Mucosa of descending colon (tissue), 3 donors: ENCODE measurements at regions not wholly inside any gene's neighbourhood (a gene's known extent, or its start where the extent isn't known, plus 50 kb on each side); places are given as distances from the start of the nearest gene placed in this dataset.

Source experiments
- ATAC-seq: fragments of 200-7000 bp; cut with Tn5 transposase; one replicate; pipeline ENCODE4 v1.9.1; 2020; ENCODE audit warnings: mild to moderate bottlenecking, moderate library complexity
- DNase-seq, 3 donors: peaks; one replicate each; pipeline ENCODE4 v3.0.0-alpha.2; 2020
- H3K36me3 ChIP-seq: fragments of 200-600 bp; one replicate; pipeline ENCODE4 v1.8.0; 2021; ENCODE audit warnings: low read depth, mild to moderate bottlenecking
- H3K4me1 ChIP-seq: fragments of 200-600 bp; one replicate; pipeline ENCODE4 v1.8.0; 2021; ENCODE audit warnings: low read depth, mild to moderate bottlenecking
- H3K4me3 ChIP-seq: fragments of 200-600 bp; one replicate; pipeline ENCODE4 v1.8.0; 2021; ENCODE audit warnings: mild to moderate bottlenecking
- H3K9me3 ChIP-seq: fragments of 200-600 bp; one replicate; pipeline ENCODE4 v1.8.0; 2021; ENCODE audit warnings: mild to moderate bottlenecking
- CTCF ChIP-seq: fragments of 200-600 bp; IDR thresholded peaks from one replicate; pipeline ENCODE4 v1.8.0; 2022; ENCODE audit warnings: antibody characterized with exemption, mild to moderate bottlenecking
- intact Hi-C, 2 donors: fragments of 100-400 bp; cut with DNase I in 1 of 2; cut with micrococcal nuclease in 1 of 2; formaldehyde crosslinking; loops; one replicate each; pipeline versions ENCODE4 v1.11.0 to v1.11.1; 2022; cut with DNase I, micrococcal nuclease
- donor health status: DM: no; HTN: no; CAD: no; lungs with moderate emphysema.
- donor health status: DM: no; HTN: no; CAD: no.
- donor health status: DM: no; HTN: yes; CAD: no.

GRCh38 chr3:99470841-99471240 is 167.6 kb upstream of the COL8A1 start:
- intact Hi-C loops: no loop called here
- Histone ChIP-seq H3K4me3 (no peak overlapping the region), H3K9me3 (no peaks in the 10 kb centered on the region), H3K36me3 (no peaks in the 10 kb centered on the region), H3K4me1 (no peaks in the 10 kb centered on the region)
- ATAC-seq: no peak
- no peak for TF ChIP-seq CTCF
- no peak for DNase-seq

GRCh38 chr3:99468918-99469317 is 169.5 kb upstream of the COL8A1 start:
- H3K9me3 ChIP-seq: no peaks in the 10 kb centered on the region
- intact Hi-C loops: no loop called here
- ATAC-seq (no peak), DNase-seq (no peak)
- H3K4me3 ChIP-seq: no peak overlapping the region
- H3K4me1 ChIP-seq: no peaks in the 10 kb centered on the region
- TF ChIP-seq CTCF: no peak
- H3K36me3 ChIP-seq: no peaks in the 10 kb centered on the region

DNA sequence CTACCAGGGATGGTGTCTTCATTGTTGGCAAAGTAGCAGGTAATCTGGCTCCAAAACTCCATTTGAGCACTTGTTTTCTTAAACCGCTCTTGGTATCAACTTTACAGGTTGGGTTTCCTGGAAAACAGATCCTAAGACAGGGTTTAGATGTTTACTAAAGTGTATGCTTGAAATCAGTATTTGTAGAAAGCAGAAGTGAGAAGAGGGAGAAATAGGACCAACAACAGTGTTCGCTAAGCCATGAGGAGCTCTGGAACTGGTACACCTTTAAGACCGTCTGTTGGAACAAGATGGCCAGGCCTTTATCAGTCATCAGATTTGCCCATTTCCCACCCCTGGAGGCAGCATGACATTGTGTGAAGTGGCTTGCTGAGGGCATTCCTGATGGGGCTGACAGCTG is 171.0 kb upstream of the COL8A1 start:
- Histone ChIP-seq H3K36me3 (no peaks in the 10 kb centered on the region), H3K4me1 (no peaks in the 10 kb centered on the region), H3K9me3 (no peaks in the 10 kb centered on the region), H3K4me3 (no peak overlapping the region)
- ATAC-seq (no peak), DNase-seq (no peak)
- no peak for TF ChIP-seq CTCF
- intact Hi-C loops: no loop called here

DNA sequence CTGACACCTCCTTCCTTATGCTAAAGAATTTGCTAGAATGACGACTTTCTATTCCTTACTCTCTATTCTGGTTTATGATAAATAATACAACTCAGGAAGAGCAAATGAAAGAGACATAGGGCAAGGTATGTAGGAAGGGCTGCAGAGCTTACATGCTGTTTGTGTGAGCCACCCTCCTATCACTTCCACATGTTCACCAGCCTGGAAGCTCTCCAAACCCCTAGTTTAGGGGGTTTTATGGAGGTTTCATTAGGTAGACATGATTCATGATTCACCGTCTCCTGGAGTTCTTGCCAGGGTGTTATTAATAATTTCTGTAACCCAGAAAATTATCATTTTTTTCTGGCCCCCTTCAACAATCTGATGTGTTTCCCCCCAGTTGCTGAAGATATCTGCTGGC is 172.1 kb upstream of the COL8A1 start:
- Histone ChIP-seq H3K9me3 (no peaks in the 10 kb centered on the region), H3K4me1 (no peaks in the 10 kb centered on the region), H3K36me3 (no peaks in the 10 kb centered on the region), H3K4me3 (no peak overlapping the region)
- DNase-seq (no peak), ATAC-seq (no peak)
- intact Hi-C loops: no loop called here
- TF ChIP-seq CTCF: no peak

DNA sequence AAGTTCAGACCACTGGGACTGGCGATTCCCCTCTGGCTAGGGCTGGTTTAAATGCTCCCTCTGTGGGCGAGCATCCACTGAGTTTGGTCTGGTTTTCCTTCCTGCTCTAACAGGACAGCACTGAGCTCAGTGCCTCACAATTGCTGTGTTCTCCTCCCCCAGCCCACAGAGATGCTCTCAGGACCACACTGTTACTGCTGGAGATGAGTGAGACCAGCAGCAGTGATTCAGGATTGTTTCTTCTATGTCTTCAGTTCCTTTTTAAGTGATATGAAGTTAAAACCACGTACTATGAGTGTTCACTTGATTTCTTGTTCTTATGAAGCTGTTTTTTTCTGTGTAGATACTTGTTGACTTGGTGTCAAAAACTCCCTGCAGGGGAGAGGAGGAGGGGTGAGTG is 180.4 kb upstream of the COL8A1 start:
- Histone ChIP-seq H3K4me1 (no peaks in the 10 kb centered on the region), H3K36me3 (no peaks in the 10 kb centered on the region), H3K4me3 (no peak overlapping the region), H3K9me3 (no peaks in the 10 kb centered on the region)
- TF ChIP-seq CTCF: no peak
- no peak for ATAC-seq
- intact Hi-C loops: no loop called here
- no peak for DNase-seq

DNA sequence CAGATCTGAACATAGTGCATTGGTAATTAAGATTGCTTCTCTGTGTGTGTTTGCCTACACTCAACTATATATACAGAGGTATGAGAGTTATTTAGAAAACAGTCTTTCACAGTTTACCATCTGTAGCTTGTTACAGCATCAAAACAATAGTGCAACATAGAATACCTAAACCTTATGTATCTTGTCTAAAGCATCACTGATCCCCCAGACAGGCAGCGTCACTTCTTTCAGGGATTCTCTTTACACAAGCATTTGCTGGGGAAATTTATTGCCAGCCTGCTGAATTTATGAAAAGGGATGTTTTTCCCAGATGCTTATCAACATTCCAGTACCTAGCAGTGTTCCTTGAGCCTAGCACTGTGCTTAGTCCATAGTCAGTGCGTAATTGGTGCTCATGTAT is 195.8 kb upstream of the COL8A1 start:
- no peak for TF ChIP-seq CTCF
- Histone ChIP-seq H3K9me3 (no peaks in the 10 kb centered on the region), H3K4me3 (no peak overlapping the region), H3K36me3 (no peaks in the 10 kb centered on the region), H3K4me1 (no peaks in the 10 kb centered on the region)
- intact Hi-C loops: no loop called here
- no peak for DNase-seq
- ATAC-seq: no peak
